ENCODE measurements at regions not wholly inside any gene's neighbourhood (a gene's known extent, or its start where the extent isn't known, plus 50 kb on each side); places are given as distances from the start of the nearest gene placed in this dataset.
"Not testable (repeated sequence)": the region's sequence is repeated elsewhere in the genome, so short reads cannot be mapped to it uniquely, and the experiment has no call there.

- DNase-seq: no peak
Measured at GRCh38 chr10:118968482-118968881, 61.0 kb upstream of the NANOS1 start.

GRCh38 chr10:118969014-118969413 is 60.5 kb upstream of the NANOS1 start:
- no peak for DNase-seq

- DNase-seq: no peak
Measured at GRCh38 chr10:118970770-118971169, 58.7 kb upstream of the NANOS1 start.

- DNase-seq: no peak
Measured at GRCh38 chr10:118971187-118971586, 58.3 kb upstream of the NANOS1 start.

GRCh38 chr10:118971876-118972275 is 57.6 kb upstream of the NANOS1 start:
- no peak for DNase-seq

GRCh38 chr10:118973744-118974143 is 55.8 kb upstream of the NANOS1 start:
- DNase-seq: no peak

- no peak for DNase-seq
Measured at GRCh38 chr10:118974951-118975350, 54.6 kb upstream of the NANOS1 start.

- DNase-seq: not testable (repeated sequence)
Measured at GRCh38 chr10:118976219-118976618, 53.3 kb upstream of the NANOS1 start.

- DNase-seq: no peak
Measured at GRCh38 chr10:118977022-118977599, 52.4 kb upstream of the NANOS1 start.

- DNase-seq: no peak
Measured at GRCh38 chr10:118977835-118978234, 51.7 kb upstream of the NANOS1 start.

GRCh38 chr10:118978316-118978997 is 51.1 kb upstream of the NANOS1 start:
- no peak for DNase-seq

- DNase-seq: no peak
Measured at GRCh38 chr10:118978998-118979350, 50.5 kb upstream of the NANOS1 start.

GRCh38 chr10:118979661-118980060 is 49.9 kb upstream of the NANOS1 start:
- no peak for DNase-seq

Data from stimulated activated CD4-positive, alpha-beta T cell treated with anti-CD3 and anti-CD28 coated beads, Interleukin-1b, Interleukin-23, amount 100 ng/mL, for 48 hours (primary cell).